Keratinocyte (primary cell): ENCODE measurements at regions not wholly inside any gene's neighbourhood (a gene's known extent, or its start where the extent isn't known, plus 50 kb on each side); places are given as distances from the start of the nearest gene placed in this dataset.

Experiments used
- EZH2 ChIP-seq: IDR thresholded peaks from one replicate; pipeline ENCODE4 v1.6.1; 2012; ENCODE audit warnings: inconsistent platforms, mild to moderate bottlenecking, low read length, moderate library complexity
- TF ChIP-seq, protein P1 (sequence below), 3 experiments: IDR thresholded peaks in 1 of 3; conservative IDR thresholded peaks in 1 of 3; optimal IDR thresholded peaks in 1 of 3; 2 replicates in 2 of 3; 3 replicates in 1 of 3; pipeline versions ENCODE3 to v1.5.1; 2011; ENCODE audit warnings: low read length in 3 of 3, mild to moderate bottlenecking in 3 of 3, moderate library complexity in 2 of 3, control low read depth in 1 of 3, inconsistent platforms in 1 of 3; ENCODE audit not compliant: insufficient read depth in 2 of 3; ENCODE audit errors: extremely low read depth in 1 of 3

DNA sequence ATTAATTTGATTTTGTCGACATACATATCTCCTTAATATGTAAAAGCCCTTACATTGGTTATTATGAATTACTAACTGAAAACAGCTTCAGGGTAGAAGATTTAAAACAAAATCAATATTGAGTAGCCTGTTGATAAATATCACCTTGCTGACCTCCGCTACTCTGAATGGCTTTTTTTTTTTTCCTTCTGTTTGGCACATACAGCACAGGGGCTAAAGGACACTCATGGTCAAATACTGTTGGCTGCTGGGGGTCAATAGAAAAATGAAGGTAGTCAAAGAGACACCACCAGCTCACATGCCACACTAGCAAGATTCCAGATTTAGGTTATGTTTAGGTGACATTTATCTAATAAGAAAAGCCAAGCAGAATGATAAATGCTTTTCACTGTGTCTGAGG is 1642.4 kb upstream of the SLC39A10 start:
- TF ChIP-seq, protein P1, sequence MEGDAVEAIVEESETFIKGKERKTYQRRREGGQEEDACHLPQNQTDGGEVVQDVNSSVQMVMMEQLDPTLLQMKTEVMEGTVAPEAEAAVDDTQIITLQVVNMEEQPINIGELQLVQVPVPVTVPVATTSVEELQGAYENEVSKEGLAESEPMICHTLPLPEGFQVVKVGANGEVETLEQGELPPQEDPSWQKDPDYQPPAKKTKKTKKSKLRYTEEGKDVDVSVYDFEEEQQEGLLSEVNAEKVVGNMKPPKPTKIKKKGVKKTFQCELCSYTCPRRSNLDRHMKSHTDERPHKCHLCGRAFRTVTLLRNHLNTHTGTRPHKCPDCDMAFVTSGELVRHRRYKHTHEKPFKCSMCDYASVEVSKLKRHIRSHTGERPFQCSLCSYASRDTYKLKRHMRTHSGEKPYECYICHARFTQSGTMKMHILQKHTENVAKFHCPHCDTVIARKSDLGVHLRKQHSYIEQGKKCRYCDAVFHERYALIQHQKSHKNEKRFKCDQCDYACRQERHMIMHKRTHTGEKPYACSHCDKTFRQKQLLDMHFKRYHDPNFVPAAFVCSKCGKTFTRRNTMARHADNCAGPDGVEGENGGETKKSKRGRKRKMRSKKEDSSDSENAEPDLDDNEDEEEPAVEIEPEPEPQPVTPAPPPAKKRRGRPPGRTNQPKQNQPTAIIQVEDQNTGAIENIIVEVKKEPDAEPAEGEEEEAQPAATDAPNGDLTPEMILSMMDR (optimal IDR thresholded peaks at IDR 0.05 in 1 of 3, IDR thresholded peaks at IDR 0.05 in 1 of 3, conservative IDR thresholded peaks at IDR 0.05 in 1 of 3; ENCODE audit: extremely low read depth in 1 of 3, insufficient read depth in 2 of 3, low read length in 3 of 3), result no peak
- no peak for TF ChIP-seq EZH2
